C1 segment of cervical spinal cord (tissue), 14 donors: ENCODE measurements at regions not wholly inside any gene's neighbourhood (a gene's known extent, or its start where the extent isn't known, plus 50 kb on each side); places are given as distances from the start of the nearest gene placed in this dataset.
A peak's percentile ranks its signal among the peaks of the same experiment; 100 is the strongest.

ENCODE experiments used
- DNase-seq, 14 donors: peaks; one replicate each; lab custom pipeline; 2025; lab: John Stamatoyannopoulos, UW

DNA sequence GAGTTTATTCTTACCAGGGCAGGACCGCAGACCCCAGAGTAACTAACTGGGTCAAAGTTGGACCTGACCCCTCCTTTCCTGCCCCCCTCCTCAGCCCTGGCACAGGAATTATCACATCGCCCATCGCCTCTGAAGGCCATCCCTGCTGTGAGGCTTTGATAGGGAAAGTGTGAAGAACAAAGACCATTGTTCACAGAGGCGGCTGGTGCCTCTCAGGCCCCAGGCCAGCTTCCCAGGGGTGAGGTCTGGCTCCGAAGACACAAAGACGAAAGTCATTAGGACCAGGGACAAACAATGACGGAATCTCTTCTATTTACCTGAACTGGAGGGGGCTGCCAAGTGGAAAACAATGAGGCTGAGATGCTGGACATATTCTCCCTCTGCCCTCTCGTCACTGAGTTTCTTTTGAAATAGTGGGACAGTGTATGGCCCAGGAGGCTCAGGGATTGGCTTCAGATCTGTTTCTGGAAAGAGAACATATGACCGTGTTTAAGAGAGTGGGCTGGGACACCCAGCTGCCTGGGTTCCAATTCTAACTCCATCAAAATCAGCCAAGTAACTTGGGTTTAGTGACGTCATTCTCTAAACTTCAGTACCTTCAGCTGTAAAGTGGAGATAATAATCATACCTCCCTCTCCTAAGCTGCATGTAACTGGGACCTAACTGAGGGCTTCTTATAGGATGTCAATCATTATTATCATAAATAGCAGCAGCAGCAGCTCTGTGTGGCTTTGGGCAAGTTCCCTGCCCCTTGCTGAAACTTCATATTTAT is 769.4 kb downstream of the MED13L start:
- DNase-seq = peak in 11 of 14 donors; percentile 25 to 70 (median 51)

DNA sequence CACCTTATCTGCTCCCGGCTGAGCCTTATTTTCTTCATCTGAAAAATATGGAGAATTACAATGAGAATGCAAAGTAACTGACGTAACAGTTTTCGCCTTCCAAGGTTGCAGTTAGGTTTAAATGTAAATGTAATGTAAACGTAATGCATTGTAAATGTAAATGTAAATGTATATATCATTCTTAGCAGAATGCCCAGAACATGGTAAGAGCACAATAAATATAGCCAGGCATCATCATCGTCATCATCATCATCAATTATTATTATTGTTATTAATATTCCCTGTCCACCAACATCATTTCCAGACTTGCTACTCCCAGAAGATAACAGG is 770.0 kb downstream of the MED13L start:
- DNase-seq = no peak

DNA sequence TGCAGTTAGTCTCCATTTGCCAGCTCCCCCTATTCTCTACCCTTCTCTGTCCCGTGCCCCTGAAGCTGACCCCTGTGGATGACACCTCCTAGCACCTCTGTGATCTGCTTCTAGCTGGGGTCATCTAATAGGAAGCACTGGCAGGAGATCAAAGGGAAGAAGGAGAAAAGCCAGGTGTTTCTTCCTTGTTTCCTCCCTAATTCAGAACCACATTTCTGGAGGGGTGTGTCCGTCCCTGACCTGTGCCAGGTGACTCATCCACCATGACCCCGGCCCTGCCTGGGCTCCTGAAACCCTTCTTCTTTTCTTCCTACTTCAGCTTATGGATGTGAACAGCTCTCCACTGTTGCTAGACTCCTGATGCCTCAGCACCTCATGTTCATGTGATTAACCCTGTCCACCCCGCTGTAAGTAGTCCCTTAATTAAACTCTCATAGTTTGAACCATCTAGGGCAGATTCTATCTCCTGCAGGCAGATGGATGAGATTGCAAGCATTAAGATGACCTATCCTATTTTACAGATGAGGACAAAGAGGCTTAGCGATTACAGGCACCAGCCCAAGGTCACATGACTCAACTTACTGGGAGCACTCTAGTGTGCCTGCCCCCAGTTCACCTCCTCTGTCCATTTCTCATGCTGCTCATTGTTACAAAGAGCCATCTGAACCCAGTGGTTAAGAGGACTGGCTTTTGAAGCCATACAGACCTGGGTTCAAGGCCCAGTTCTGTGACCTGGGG is 770.5 kb downstream of the MED13L start:
- no peak for DNase-seq

DNA sequence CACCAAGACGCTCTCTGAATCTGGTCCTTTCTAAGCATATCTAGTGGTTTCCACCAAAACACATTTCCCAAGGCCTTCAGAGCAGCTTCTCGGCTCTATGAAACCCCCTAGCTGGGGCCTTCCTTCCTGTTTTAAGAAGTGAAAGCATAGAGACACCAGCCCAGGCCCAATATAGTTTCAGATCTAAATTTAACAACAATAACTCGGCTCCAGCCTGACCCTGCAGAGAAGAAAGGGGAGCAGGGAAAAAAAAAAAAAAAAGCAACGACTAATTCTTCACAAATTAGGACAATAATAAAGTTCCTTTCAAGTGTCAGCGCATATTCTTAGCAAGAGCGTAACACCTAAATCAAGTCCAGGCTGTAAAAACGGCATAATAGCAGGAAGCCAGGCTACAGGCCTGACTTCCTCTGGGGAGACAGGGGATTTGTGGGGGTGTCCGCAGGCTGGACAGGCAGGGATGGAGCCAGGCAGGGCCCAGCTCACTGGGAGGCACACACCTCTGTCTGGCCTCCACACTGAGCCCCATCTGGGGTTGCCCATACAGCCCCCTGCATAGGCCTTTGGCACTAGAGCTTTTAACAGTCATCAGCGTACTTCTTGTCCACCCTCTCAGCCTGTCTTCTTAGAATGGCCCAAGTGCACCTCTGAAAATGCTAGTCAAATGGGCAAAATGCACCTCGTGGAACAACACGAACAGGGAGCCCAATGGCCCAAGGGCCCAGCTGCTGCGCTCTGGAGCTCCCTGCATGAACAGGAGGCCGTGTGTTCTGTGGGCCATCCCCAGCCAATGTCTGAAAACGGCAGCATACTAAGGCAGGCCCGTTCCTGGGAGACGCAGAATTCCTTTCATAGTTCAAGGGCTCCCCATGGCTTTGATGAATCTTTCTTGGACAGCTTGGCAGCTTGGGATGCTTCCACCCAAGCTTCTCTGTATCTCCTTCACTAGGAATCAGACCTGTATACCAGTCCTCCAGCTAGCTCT is 772.9 kb downstream of the MED13L start:
- peak in 4 of 14 donors; percentile 4 to 44 (median 27) for DNase-seq

DNA sequence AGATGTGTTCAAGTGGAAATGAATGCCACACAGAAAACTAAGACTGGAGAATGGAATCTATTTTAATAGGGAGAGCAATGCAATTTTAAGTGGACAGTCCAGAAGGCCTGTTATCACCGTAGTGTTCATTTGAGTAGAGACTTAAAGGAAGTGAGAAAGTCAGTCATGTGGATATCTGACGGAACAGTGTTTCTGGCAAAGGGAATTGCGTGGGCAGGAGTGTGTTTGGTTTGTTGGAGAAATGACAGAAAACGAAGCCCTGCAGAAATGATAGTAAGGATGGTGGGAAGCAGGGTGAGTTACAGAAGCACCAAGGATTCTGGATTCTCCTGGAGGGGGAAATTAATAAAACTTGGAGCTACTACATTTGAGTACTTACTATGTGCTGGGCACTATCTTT is 776.6 kb downstream of the MED13L start:
- DNase-seq = no peak

DNA sequence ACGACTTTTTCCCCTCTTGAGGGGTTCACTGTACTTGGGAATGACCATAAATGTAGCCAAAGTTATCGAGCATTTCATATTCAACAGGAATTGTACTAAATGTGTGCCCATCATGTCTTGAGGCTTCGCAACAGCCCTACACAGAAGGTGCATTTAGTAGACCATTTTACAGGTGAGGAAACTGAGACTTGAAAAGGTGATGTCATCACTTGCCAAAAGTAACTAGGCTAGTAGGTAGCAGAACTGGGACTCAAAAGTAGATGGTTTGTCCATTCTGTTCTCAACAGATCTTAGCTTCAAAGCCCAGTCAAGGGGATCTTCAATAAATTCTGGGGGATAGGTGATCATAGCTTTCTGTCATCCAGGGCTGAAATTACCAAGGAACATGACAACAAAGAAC is 782.2 kb downstream of the MED13L start:
- no peak for DNase-seq

DNA sequence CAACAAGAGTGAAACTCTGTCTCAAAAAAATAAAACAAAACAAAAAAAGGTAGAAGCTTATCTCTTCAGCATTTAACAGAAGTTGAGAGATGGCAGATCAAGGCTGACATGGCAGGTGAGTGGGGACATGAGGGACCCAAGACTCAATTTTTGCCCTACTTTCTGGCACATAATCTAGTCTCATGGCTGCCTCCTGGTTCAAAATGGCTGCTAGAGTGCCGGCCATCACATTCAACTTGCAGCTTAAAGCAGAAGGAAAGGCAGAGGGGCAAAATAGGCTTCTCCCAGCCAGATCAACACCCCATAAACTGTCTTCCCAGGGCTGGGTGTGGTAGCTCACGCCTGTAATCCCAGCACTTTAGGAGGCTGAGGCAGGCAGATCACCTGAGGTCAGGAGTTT is 784.9 kb downstream of the MED13L start:
- DNase-seq = no peak

DNA sequence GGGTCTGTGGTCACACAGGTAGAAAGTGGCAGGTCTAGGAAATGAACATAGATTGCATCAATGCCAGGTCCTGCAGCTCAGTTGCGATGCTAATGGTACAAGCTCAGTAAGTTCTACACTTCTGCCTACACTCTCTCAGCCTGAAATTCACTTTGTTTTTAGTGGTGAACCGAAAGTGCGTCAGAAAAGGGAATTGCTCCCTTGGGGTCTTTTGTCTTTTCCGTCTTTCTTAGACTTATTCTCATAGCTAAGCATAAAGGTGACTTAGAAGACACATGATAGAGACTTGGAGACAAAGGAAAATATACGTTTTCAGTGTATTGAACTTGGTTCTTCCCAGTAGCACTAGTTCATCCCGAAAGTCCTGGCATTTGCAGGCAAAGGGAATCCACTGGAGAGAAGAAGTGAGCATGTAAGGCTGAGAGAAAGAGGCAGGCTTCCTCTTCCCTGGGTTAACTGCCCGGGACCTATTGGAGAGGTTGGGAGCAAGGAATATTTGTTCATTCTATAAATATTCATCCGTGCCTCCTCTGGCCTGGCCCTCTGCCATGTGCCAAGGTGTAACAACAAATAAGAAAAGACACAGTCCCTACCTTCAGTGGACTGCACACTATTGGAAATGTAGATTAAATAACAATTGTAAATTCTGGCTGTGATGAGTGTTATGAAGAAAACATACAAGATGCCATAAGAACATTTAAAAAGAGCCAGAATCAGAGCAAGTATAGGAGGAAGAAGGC is 785.8 kb downstream of the MED13L start:
- no peak for DNase-seq

DNA sequence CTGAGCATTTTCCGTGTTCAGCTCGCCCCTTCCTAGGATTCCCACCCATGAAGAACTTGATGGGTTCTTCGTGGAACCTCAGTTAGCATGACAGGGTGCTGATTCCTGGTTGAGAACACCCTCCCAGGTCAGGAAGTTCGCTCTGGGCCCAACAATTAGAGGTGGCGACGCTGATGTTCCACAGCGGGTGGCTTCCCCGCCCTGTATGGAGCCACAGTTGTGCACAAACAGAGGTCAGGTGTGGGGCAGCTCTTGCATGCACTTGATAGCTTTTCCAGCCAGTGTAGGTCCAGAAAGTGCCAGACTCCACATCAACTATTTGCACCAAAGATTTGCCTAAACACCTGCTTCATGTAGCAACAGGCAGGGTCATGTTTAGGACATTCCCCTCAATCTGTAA is 788.2 kb downstream of the MED13L start:
- no peak for DNase-seq

DNA sequence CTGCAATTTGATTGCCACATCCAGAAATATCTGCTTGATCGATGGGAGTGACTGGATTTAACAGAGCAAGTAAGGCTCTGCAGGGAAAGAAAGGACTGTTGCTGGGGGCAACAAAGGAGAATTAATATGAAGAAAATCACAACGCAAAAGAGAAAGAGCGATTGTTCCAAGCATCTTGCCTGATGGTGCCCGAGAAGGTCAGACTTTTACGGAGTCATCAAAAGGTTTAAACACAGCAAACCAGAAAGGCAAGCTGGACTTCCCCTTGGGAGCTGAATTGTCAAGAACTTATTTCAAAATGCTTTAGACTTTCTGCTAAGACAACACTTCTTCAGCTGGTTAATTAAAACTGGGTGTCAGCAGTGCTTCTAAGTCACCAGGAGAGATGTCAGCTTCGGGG is 791.5 kb downstream of the MED13L start:
- no peak for DNase-seq

DNA sequence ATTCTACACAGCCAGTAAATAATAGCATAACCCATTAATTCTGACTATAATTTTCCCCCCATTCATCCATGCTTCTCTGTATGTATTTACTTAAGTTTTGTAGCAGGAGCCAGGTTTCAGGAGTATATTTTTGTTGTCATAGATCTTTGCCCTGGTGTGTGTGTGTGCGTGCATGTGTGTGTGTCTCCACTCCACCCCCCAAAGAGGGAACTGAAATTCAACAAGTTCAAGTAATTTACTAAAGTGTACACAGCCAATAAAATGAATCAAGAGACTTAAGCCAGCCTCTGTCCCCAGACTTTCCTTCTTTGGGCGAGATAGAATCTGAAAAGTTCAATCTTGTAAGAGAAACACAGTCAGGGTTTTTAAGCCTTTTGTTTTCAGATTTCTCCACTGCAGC is 792.0 kb downstream of the MED13L start:
- no peak for DNase-seq

DNA sequence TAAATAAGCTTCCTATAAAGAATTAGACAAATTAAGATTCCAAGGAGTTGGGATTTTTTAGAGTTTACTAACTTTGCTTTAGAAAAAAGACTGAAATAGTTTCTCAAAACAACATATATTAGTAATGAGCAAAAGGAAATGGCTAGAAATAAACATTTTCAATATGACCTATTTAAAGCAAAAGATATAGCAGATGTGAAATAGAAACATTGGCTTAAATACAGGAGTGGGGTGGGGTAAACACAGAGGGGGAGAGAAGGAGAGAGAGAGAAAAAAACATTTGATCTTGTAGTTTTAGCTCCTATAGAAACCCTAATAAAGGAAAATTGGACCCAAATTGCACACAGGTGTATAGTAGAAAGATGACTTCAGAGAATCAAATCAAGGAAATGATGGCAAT is 794.5 kb downstream of the MED13L start:
- no peak for DNase-seq

DNA sequence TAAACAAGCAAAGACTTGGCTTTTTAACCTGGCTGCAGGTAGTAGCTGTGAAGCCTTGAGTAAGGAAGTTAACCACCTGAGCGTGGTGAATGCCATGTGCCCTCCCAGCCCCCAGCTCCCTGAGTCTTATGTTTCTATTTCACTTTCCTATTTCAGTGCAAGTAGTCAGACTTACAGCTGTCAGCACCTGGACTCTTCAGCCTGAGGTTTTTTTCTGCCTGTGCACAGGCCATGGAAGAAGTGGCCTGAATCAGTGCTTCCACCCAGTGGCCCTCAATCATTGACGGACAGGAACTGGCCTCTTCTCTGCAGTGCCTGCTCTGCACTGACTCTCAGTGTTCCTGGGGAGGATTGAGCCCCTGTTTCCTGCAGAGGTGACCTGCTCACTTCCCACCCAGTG is 796.4 kb downstream of the MED13L start:
- DNase-seq = no peak

DNA sequence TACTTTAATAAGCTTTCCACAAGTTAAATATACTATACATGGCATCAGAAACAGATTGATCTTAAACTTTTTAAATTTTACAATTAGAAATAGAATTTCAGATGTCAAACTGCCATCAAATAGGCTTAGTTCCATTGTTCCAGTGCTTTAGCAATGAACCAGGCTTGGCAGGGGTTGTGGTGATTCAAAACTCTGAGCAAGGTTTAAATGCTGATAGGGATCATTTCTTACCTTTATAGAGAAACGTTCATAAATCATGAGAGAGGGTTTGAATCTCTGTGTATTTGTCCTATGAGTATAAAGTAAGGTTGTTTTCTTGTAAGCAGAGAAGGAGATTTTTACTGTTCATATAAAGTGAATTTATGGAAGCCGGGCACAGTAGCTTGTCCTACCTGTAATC is 794.5 kb upstream of the TBX3 start:
- no peak for DNase-seq

DNA sequence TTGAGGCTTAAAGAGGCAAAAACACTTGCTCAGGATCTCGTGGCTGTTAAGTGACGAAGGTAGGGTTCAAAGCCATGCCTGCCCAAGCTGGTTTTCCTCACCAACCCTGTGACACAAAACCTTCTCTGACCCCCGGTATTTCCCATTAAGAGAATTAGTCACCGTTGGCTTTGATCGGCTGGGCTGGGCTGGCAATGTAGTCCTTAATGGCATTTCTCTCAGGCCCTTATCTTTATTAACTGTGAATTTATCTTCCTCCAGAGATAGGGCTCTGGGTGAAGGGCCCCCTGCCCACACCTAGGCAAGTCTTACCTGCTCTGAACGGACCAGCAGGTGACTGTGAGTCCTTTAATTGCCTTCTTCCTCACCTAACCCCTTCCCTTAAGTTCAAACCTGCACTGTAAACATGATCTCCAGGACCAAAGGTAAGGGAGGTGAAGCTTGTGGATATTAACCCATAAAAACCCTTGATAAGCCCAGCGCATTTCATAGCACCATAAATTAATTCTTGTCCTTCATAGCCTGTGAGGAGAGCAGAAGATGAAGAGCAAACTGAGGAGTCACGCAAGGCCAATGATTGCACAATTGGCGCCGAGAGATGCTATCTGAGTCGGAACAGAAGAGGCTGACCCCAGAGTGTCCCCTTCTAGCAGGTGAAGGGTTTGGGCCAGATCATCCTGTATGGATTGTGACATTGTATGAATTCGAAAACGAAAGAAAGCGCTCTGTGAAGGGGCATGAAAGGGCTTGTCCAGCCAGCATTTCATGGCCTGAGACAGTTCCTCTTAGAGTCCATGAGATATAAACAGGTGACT is 790.8 kb upstream of the TBX3 start:
- DNase-seq = no peak

DNA sequence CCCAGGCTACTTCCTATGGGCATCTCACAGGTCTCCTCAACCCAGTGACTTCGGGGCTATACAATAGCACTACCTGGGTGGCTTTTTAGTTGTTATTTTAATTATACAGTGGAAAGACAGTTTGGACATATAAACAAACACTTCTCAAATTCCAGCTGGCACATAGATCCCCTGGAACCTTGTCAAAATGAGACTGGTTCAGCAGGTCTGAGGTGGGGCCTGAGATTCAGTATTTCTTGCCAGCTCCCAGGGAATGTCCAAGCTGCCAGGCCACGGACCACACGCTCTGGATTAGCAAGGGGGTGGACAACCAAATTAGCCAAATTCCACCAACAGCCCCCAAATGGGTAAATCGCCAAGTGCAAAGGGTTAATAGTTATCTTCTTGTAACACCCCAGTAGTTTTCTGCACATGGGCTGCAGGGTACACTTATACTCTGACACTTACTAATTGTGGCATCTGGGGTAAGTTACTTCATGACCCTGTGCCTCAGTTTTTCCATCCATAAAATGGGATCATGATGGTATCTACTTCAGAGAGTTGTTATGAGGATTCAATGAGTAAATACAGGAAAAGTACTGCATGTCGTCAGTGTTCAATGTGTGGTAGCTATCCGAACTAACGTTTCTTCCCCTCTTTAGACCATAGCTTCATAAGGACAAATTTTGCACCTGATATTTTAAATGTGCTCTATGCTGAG is 789.4 kb upstream of the TBX3 start:
- no peak for DNase-seq

DNA sequence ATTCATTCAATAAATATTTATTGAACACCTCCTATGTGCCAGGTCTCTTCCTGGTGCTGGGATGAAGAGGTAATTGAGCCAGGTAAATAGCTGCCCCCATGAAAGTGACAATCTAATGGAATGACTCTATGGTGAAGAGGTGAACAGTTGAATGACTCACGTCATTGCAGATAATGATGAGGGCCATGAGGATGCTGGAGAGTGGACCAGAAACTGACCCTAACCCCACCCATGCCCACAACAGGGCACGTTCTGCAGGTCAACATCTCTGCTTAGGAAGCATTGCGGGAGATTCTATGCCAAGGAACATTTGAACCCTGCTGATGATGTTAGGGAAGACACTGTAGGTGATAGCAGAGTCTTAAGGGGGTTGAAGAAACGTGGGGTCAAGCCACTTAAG is 788.9 kb upstream of the TBX3 start:
- no peak for DNase-seq

DNA sequence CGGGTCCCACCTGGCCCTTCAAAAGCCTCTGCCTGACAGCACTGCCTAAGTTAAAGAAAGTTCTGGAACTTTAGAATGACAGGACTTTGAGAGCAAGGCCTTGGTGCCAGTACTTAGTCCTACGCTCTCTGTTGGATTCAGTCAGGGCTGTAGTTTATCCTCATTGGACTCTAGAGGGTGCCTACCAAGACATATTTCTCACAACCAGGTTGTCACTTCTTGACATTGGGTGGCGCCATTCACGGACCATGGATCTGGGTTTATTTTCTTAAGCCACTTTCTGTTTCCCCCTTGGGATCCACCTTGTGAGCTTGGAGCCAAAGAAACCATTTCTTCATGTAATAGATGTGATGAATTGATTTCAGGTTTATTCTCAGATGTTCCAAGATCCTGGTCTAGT is 787.0 kb upstream of the TBX3 start:
- no peak for DNase-seq

DNA sequence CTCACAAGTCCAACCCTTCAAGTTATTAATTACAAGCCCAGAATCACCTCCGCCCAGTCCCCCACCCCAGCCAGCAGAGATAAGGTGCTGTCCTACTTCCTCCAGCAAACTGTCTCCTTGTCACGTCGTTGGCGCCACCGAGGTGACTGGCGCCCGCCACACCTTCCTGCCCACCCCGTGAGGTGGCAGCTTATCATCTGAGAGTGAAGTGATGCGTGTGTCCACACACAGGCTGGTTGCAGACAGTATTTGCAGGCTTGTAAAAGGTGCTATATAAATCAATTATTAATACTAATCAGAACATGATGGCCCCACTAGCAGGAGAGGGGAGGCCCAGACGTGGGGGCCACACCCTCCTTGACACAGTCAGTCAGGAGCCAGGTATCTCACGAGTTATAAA is 786.6 kb upstream of the TBX3 start:
- DNase-seq = no peak

DNA sequence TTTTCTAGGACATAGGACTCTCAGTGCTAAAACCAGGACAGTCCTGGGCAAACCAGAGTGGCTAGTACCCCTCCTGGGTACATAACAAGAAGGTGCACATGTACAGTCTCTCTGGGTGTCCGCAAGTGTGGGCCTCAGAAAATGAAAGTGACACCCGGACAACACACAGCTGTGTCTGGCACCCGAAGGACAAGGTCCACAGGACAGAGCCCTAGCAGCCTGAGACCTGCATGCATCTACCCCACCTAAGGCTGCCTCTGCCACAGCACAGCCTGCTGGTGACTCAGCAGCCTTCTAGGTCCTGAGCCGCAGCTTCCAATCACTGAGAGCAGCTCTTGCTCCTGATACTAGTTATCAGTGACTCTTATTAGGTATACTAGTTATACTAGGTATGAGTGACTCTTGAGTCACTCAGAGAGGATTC is 784.1 kb upstream of the TBX3 start:
- DNase-seq = no peak
